ENCODE measurements at regions not wholly inside any gene's neighbourhood (a gene's known extent, or its start where the extent isn't known, plus 50 kb on each side); places are given as distances from the start of the nearest gene placed in this dataset.
"Not testable (repeated sequence)": the region's sequence is repeated elsewhere in the genome, so short reads cannot be mapped to it uniquely, and the experiment has no call there.

DNA sequence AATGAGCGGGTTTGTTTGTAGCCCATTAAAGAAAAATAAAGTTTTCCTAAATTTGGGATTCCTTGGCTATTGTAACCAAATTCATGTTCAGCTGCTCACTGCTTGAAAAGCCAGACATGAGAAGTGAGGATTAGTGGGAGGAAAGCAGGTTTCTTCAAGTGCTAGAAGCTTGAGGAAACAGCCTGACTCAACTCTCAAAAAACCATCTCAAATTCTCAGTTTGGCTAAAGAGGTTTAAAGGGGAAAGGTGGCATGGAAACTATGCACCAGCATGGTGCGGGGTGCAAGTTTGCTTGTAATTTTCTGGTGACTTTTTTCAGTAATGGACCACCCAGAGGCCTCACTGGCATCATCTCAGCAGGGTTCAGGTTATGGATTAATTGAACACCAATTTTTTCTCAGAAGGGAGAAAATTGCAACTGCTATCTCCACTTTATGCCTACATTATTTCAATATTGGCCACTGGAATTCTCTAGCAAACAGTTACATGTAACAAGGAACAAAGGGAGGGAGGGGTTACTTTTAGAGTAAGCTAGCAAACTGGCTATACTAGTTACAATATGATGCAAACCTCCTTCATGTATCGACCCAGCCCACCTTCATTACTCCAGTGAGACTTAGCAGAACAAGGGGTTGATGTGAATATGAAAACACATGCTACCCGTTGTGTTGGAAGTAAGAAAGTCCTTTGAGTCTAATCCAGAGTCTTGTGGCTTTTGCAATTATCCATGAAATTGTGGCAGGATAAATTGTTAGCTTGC is 85.0 kb upstream of the IFNGR1 start:
- TF ChIP-seq, protein P1, sequence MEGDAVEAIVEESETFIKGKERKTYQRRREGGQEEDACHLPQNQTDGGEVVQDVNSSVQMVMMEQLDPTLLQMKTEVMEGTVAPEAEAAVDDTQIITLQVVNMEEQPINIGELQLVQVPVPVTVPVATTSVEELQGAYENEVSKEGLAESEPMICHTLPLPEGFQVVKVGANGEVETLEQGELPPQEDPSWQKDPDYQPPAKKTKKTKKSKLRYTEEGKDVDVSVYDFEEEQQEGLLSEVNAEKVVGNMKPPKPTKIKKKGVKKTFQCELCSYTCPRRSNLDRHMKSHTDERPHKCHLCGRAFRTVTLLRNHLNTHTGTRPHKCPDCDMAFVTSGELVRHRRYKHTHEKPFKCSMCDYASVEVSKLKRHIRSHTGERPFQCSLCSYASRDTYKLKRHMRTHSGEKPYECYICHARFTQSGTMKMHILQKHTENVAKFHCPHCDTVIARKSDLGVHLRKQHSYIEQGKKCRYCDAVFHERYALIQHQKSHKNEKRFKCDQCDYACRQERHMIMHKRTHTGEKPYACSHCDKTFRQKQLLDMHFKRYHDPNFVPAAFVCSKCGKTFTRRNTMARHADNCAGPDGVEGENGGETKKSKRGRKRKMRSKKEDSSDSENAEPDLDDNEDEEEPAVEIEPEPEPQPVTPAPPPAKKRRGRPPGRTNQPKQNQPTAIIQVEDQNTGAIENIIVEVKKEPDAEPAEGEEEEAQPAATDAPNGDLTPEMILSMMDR (IDR thresholded peaks at IDR 0.05; ENCODE audit: low read depth, low read length), result no peak
- H3K36me3 ChIP-seq, result no peaks in the 10 kb centered on the region
- no peaks in the 10 kb centered on the region for H3K9me3 ChIP-seq (ENCODE audit: severe bottlenecking)
- no peak overlapping the region for H3K4me3 ChIP-seq (ENCODE audit: low read depth, low read length)
- H3K27me3 ChIP-seq (ENCODE audit: insufficient read depth, low read depth, severe bottlenecking), result no peaks in the 10 kb centered on the region
- H3K27ac ChIP-seq, result no peak overlapping the region
- no peak for DNase-seq

DNA sequence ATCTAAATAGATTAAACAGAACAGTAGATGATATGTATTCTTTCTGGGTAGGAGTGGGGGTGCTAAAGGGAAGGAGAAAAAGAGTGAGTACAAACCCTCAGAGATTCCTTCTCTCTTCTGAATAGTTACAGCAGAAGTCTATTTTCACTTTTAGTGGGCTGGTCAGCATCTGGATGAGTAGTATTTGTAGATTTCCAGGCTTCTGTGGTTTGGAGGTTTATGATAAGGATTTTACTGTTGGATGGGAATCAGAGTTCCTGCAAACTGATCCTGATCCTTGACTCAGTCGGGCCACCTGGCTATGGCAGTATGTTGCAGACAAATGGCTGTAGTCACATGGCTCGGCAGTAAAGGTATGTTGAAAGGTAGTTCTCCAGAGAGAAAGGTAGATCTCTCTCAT is 84.3 kb upstream of the IFNGR1 start:
- Histone ChIP-seq H3K36me3 (no peaks in the 10 kb centered on the region), H3K4me3 (ENCODE audit: low read depth, low read length) (no peak overlapping the region), H3K27me3 (ENCODE audit: insufficient read depth, low read depth, severe bottlenecking) (no peaks in the 10 kb centered on the region), H3K27ac (no peak overlapping the region), H3K9me3 (ENCODE audit: severe bottlenecking) (no peaks in the 10 kb centered on the region)
- no peak for DNase-seq
- TF ChIP-seq, protein P1 (IDR thresholded peaks at IDR 0.05; ENCODE audit: low read depth, low read length), result no peak

DNA sequence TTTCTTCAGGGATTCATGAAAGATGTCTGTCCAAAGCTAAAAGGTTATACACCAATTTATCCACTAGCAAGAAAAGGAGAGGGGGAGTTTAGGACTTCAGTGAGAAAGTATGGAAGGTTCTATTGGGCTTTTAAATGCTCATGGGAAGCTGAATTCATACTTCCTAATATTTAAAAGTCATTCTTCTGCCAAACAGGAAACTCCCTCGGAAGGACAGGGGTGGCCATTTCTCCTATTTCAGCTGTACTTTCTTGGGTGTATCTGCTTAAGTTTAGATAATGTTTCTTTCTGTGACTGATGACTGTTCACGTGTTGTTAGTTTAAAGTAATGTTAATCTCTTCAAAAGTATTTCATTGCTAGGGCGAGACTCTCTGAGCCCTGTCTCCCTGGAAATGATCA is 80.5 kb upstream of the IFNGR1 start:
- TF ChIP-seq, protein P1 (IDR thresholded peaks at IDR 0.05; ENCODE audit: low read depth, low read length), result no peak
- H3K9me3 ChIP-seq (ENCODE audit: severe bottlenecking), result no peaks in the 10 kb centered on the region
- no peak overlapping the region for H3K27ac ChIP-seq
- DNase-seq, result no peak
- no peak overlapping the region for H3K4me3 ChIP-seq (ENCODE audit: low read depth, low read length)
- no peaks in the 10 kb centered on the region for H3K36me3 ChIP-seq
- no peaks in the 10 kb centered on the region for H3K27me3 ChIP-seq (ENCODE audit: insufficient read depth, low read depth, severe bottlenecking)

DNA sequence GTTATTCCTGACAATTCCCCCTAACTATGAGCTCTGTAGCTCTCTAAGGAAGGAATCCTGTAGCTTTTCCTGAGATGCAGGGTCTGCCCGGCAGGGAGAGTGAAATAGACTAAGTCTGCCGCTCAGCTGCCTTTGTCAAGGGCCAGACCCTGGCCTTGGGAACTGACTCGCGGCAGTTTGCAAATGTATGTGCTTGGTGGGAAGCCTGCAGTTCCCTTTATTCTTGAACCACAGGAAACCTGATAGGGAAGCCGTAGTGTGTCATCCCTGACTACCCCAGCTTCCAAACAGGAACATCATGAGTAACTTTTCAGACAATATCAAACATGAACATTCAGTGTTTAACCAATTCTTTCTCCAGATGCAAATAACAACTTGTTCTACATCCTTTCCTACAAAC is 78.7 kb upstream of the IFNGR1 start:
- Histone ChIP-seq H3K27ac (no peak overlapping the region), H3K9me3 (ENCODE audit: severe bottlenecking) (no peaks in the 10 kb centered on the region), H3K27me3 (ENCODE audit: insufficient read depth, low read depth, severe bottlenecking) (no peaks in the 10 kb centered on the region), H3K4me3 (ENCODE audit: low read depth, low read length) (no peak overlapping the region), H3K36me3 (no peaks in the 10 kb centered on the region)
- TF ChIP-seq, protein P1 (IDR thresholded peaks at IDR 0.05; ENCODE audit: low read depth, low read length), result no peak
- DNase-seq, result no peak

DNA sequence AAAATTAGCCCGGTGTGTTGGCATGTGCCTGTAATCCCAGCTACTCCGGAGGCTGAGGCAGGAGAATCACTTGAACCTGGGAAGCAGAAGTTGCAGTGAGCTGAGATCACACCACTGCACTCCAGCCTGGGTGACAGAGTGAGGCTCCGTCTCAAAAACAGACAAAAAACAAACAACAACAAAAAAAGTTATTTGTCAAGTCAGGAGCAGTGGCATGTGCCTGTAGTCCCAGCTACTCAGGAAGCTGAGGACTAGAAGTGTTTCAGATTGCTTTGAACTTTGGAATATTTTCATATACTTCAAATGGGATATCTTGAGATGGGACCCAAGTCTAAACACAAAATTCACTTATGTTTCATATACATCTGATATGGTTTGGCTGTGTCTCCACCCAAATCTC is 73.1 kb upstream of the IFNGR1 start:
- H3K4me3 ChIP-seq (ENCODE audit: low read depth, low read length); H3K27me3 ChIP-seq (ENCODE audit: insufficient read depth, low read depth, severe bottlenecking); H3K27ac ChIP-seq; DNase-seq; H3K9me3 ChIP-seq (ENCODE audit: severe bottlenecking); H3K36me3 ChIP-seq: not testable (repeated sequence)

DNA sequence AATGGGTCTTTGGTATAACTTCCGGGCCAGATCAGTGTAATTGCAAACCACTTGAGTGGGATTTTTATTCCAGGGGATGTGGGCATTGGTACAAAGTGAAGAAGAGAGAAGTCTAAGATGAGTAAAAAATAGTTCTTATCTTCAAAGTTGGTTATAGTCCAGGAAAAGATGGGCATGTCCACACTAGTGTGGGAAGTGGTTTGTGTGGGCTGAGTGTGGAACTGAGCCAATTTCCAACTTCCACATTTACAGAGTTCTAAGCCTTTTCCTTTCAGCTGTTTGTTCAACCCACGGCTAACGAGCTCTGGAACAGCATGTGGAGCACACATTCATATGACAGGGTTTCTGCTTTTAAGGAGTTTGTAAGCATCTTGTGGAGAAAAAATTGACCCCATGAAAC is 72.3 kb upstream of the IFNGR1 start:
- Histone ChIP-seq H3K27me3 (ENCODE audit: insufficient read depth, low read depth, severe bottlenecking) (no peaks in the 10 kb centered on the region), H3K4me3 (ENCODE audit: low read depth, low read length) (no peak overlapping the region), H3K36me3 (no peaks in the 10 kb centered on the region), H3K27ac (no peak overlapping the region), H3K9me3 (ENCODE audit: severe bottlenecking) (no peaks in the 10 kb centered on the region)
- DNase-seq, result no peak
- TF ChIP-seq, protein P1 (IDR thresholded peaks at IDR 0.05; ENCODE audit: low read depth, low read length), result no peak
